GM21737 (cell line): ENCODE measurements at regions not wholly inside any gene's neighbourhood (a gene's known extent, or its start where the extent isn't known, plus 50 kb on each side); places are given as distances from the start of the nearest gene placed in this dataset.
"Not testable (repeated sequence)": the region's sequence is repeated elsewhere in the genome, so short reads cannot be mapped to it uniquely, and the experiment has no call there.

ENCODE experiments used
- ATAC-seq: cut with Tn5 transposase; IDR thresholded peaks from one replicate; pipeline ENCODE4 v1.9.1; 2021; ENCODE audit warnings: mild to moderate bottlenecking, moderate library complexity; ENCODE audit not compliant: unreplicated experiment

GRCh38 chr21:27535188-27535587 lies 568.3 kb upstream of the ADAMTS5 start:
- no peak for ATAC-seq

GRCh38 chr21:27534206-27534605 lies 567.3 kb upstream of the ADAMTS5 start:
- ATAC-seq = no peak

GRCh38 chr21:27532076-27532475 lies 565.2 kb upstream of the ADAMTS5 start:
- ATAC-seq = no peak

GRCh38 chr21:27528697-27529096 lies 561.8 kb upstream of the ADAMTS5 start:
- no peak for ATAC-seq

DNA sequence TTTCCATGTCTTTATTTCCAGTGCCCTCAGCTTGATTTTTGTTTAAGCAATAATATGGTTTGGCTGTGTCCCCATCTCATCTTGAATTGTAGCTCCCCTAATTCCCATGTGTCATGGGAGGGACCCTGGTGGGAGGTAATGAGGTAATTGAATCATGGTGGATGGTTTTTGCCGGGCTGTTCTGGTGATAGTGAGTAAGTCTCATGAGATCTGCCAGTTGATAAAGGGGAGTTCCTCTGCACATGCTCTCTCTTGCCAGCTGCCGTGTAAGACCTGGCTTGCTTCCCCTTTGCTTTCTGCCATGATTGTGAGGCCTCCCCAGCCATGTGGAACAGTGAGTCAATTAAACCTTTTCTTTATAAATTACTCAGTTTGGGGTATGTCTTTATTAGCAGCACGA lies 559.6 kb upstream of the ADAMTS5 start:
- no peak for ATAC-seq

- ATAC-seq = no peak
Measured at GRCh38 chr21:27525780-27526179, 558.9 kb upstream of the ADAMTS5 start.

- no peak for ATAC-seq
Measured at GRCh38 chr21:27519361-27519760, 552.5 kb upstream of the ADAMTS5 start.

- not testable (repeated sequence) for ATAC-seq
Measured at GRCh38 chr21:27517177-27517576, 550.3 kb upstream of the ADAMTS5 start.

DNA sequence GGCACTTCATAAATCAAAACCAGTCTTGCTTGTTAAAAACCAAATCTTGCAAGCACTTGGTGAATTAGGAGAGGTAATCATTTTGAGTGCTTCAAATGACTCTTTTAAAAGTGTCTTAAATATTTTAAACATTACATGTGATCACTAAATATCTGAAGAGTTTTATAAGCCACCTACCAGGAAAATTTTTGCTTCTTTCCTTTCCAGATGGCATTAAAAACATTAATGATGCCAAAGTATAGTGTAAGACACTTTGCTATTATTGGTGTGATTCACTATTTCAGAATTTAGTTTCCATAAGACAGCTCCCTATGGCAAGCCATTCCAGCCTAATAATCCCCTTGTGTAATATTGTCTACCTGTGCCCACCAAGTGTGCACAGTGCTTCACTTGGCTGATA lies 548.8 kb upstream of the ADAMTS5 start:
- no peak for ATAC-seq

GRCh38 chr21:27513825-27514224 lies 546.9 kb upstream of the ADAMTS5 start:
- no peak for ATAC-seq

- ATAC-seq = no peak
Measured at GRCh38 chr21:27513016-27513415, 546.1 kb upstream of the ADAMTS5 start.

- ATAC-seq = no peak
Measured at GRCh38 chr21:27511233-27511632, 544.3 kb upstream of the ADAMTS5 start.

DNA sequence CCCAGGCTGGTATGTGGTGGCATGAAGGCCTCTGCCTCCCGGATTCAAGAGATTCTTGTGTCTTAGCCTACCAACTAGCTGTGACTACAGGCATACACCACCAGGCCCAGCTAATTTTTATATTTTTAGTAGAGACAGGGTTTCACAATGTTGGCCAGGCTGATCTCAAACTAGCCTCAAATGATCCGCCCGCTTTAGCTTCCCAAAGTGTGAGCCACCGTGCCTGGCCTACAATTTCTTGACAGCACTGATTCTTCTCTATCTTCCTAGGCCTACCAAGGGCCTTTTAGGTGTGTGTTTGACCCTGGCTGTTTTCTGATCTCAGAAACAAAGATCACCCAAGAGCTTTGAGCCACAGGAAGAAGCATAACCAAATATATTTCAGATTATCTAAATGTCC lies 540.8 kb upstream of the ADAMTS5 start:
- no peak for ATAC-seq

DNA sequence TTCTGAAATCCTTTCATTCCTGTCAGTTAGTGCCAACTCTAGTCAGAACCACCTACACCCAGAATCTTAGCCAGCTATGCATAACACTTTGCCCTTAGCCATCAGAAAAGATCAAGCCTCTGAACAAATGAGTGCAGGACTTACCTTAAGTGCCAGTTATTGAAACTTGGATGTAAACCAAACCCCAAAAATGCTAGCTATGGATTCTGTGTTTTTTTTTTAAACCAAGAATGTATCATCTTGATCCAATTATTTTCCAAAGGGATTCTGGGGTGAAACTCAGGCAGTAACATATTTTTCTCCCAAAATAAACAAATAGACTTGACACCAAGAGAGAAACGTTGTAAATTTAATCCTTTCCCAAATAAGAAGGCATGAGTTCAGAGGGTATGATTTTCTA lies 538.6 kb upstream of the ADAMTS5 start:
- ATAC-seq = no peak

DNA sequence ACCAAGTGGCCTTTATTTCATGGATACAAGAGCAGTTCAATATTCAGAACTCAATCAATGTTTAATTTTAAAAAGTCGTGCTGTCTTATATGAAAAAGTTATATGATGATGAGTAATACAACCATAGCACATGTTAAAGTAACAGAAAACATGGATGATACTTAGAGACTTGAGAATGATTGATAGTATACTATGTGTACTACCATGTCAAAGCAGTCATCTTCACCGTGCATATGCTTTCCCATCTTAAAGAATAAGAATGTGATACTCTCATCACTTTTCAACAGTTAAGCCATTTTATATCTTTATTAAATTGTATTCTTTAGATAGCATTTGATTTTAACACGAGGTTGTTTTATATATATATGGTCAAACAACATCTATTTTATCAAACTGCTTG lies 535.9 kb upstream of the ADAMTS5 start:
- ATAC-seq = no peak

DNA sequence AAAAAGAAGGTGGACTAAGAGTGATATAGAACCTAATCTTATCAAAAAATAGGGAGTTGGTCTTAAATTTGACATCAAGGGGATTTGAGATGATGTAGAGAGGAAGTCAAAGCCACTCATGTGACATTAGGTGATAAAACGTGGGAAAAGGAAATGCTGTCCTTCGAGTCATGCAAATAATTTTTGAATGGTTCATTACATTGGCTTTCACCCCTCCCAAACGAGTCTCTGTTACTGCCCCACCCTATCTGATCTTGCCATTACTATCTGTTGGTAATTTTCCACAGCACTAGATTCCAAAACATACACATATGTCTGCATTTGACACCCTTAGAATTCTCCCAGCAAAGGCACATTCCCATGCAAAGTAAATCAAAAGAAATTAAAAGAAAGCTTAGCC lies 531.1 kb upstream of the ADAMTS5 start:
- no peak for ATAC-seq

GRCh38 chr21:27495836-27496235 lies 528.9 kb upstream of the ADAMTS5 start:
- no peak for ATAC-seq

DNA sequence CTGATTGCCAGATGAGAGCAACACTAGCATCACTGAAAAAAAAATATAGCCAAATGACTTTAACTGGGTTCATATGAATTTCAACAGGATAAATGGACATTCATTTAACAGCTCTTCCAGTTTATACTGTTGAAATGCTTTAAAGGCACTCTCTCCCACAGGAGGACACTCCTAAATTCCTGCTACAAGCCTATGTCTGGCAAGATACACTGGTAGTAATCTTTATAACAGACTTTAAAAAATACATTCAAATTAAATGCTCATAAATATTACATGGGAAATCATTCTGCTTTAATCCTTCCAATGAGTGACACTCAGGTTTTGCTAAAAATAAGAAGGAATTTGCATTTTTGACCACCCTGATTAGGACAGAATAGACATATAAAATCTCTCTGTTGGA lies 526.7 kb upstream of the ADAMTS5 start:
- no peak for ATAC-seq

- ATAC-seq = no peak
Measured at GRCh38 chr21:27487676-27488075, 520.8 kb upstream of the ADAMTS5 start.

DNA sequence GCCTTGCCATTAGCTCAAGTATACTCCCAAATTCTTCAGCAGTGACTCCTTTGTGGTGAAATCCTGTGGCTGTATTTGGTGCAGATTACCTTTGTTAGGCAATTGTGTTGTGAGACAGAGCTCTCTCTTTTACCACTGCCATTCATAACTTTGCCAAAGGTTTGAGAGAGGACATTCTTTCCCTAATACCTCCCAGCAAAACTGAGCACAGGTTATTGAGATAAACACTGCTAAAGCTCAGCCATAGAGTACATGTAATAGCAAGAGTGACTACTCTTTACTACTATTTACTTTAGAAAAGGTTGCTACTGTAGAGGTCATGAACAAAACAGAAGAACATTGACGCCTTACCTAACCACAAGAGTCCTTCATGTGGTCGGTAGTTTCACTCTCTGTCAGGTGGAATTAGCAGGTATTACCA lies 514.0 kb upstream of the ADAMTS5 start:
- ATAC-seq = no peak

GRCh38 chr21:27477296-27477695 lies 510.4 kb upstream of the ADAMTS5 start:
- no peak for ATAC-seq

GRCh38 chr21:27476696-27477095 lies 509.8 kb upstream of the ADAMTS5 start:
- ATAC-seq = no peak

- ATAC-seq = no peak
Measured at GRCh38 chr21:27475363-27475955, 508.6 kb upstream of the ADAMTS5 start.
